DOHH2 (cell line): ENCODE measurements at regions not wholly inside any gene's neighbourhood (a gene's known extent, or its start where the extent isn't known, plus 50 kb on each side); places are given as distances from the start of the nearest gene placed in this dataset.

ENCODE experiments used
- EZH2phosphoT487 ChIP-seq: fragments of 200-600 bp; sonication (generic); IDR thresholded peaks from 2 replicates; pipeline ENCODE4 v1.6.1; 2017; ENCODE audit warnings: borderline replicate concordance, mild to moderate bottlenecking, antibody characterized with exemption, low read length, moderate library complexity, mixed read lengths
- TF ChIP-seq, protein P1 (sequence below): fragments of 200-600 bp; sonication (generic); IDR thresholded peaks from one replicate; pipeline ENCODE4 v1.5.1; 2014; ENCODE audit warnings: antibody characterized with exemption, mild to moderate bottlenecking, low read depth, low read length; ENCODE audit not compliant: poor library complexity, severe bottlenecking

DNA sequence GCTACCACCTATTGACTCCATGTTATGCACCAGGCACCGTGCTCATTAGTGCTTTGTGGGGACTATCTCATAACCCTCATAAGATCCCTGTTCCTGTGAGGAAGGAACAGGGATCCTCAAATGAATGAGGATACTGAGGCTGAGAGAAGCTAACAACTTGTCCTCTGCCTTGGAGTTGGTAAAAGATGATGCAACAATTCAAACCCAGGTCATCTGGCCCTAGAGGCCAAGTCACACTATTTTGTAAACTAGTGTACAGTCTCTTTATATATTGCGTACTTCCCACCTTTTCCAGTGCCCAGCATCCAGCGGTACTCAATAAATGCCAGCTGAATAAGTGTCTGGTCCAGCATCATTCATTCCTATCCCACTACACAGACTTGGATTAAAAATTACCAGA is 92.6 kb downstream of the RCN1 start:
- TF ChIP-seq, protein P1, sequence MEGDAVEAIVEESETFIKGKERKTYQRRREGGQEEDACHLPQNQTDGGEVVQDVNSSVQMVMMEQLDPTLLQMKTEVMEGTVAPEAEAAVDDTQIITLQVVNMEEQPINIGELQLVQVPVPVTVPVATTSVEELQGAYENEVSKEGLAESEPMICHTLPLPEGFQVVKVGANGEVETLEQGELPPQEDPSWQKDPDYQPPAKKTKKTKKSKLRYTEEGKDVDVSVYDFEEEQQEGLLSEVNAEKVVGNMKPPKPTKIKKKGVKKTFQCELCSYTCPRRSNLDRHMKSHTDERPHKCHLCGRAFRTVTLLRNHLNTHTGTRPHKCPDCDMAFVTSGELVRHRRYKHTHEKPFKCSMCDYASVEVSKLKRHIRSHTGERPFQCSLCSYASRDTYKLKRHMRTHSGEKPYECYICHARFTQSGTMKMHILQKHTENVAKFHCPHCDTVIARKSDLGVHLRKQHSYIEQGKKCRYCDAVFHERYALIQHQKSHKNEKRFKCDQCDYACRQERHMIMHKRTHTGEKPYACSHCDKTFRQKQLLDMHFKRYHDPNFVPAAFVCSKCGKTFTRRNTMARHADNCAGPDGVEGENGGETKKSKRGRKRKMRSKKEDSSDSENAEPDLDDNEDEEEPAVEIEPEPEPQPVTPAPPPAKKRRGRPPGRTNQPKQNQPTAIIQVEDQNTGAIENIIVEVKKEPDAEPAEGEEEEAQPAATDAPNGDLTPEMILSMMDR: no peak
- no peak for TF ChIP-seq EZH2phosphoT487
